A549 (cell line): ENCODE measurements at regions not wholly inside any gene's neighbourhood (a gene's known extent, or its start where the extent isn't known, plus 50 kb on each side); places are given as distances from the start of the nearest gene placed in this dataset.

ENCODE experiments used
- ATAC-seq, 2 experiments: fragments of 200-7000 bp in 1 of 2; fragments of >200 bp in 1 of 2; cut with Nextera tagmentation in 1 of 2; cut with Tn5 transposase in 1 of 2; 3 replicates each; pipeline versions ENCODE4 v1.8.0 to v1.9.1; 2018 to 2020; ENCODE audit warnings: mild to moderate bottlenecking in 1 of 2, moderate library complexity in 1 of 2
- CTCF ChIA-PET: fragments of 300-600 bp; sonication (Branson Sonifier 250); formaldehyde crosslinking; extraction: SDS; loops from one replicate; lab custom pipeline; 2021; ENCODE audit warnings: antibody characterized with exemption, inconsistent platforms; lab: Yijun Ruan, JAX
- POLR2A ChIA-PET: fragments of 350-600 bp; formaldehyde crosslinking; extraction: SDS; loops from one replicate; lab custom pipeline; 2021; ENCODE audit warnings: antibody characterized with exemption, inconsistent platforms; lab: Yijun Ruan, JAX
- DNase-seq, 2 experiments: peaks; one replicate each; pipeline versions ENCODE4 v3.0.0 to v3.0.0-alpha.2; 2011 to 2016; ENCODE audit warnings: low read depth in 1 of 2, low spot score in 1 of 2
- FAIRE-seq: peaks from 2 replicates; lab custom pipeline; 2011; peaks lifted over from hg19 to GRCh38; lab: Jason Lieb, UNC
- H3K27ac ChIP-seq, 2 experiments: fragments of >200 bp; sonication (Bioruptor Twin); formaldehyde crosslinking; 3 replicates each; pipeline ENCODE4 v1.5.1; 2016 to 2017
- H3K4me1 ChIP-seq: fragments of >200 bp; sonication (Bioruptor Twin); formaldehyde crosslinking; 3 replicates; pipeline ENCODE4 v1.6.1; 2016
- H3K4me2 ChIP-seq: fragments of >200 bp; sonication (Bioruptor Twin); formaldehyde crosslinking; 3 replicates; pipeline ENCODE4 v1.6.1; 2016
- H3K4me3 ChIP-seq: fragments of >200 bp; sonication (Bioruptor Twin); formaldehyde crosslinking; 3 replicates; pipeline ENCODE4 v1.5.1; 2016
- H3K9me3 ChIP-seq: fragments of >200 bp; sonication (Bioruptor Twin); formaldehyde crosslinking; 3 replicates; pipeline ENCODE4 v1.6.1; 2016
- CBX2 ChIP-seq: fragments of 200-600 bp; sonication (generic); IDR thresholded peaks from 2 replicates; pipeline ENCODE4 v1.6.1; 2016; ENCODE audit warnings: low read depth, mild to moderate bottlenecking, borderline replicate concordance
- CHD4 ChIP-seq: fragments of 200-600 bp; sonication (generic); IDR thresholded peaks from 2 replicates; pipeline ENCODE4 v1.6.1; 2016; ENCODE audit warnings: antibody characterized with exemption, mild to moderate bottlenecking, borderline replicate concordance
- E2F6 ChIP-seq: IDR thresholded peaks from 2 replicates; pipeline ENCODE4 v1.6.1; 2012; ENCODE audit warnings: low read depth, borderline replicate concordance
- EHF ChIP-seq: fragments of 250-450 bp; sonication (Bioruptor Pico); IDR thresholded peaks from 2 replicates; pipeline ENCODE4 v1.5.0; 2020; ENCODE audit warnings: mild to moderate bottlenecking
- EHMT2 ChIP-seq: fragments of 200-600 bp; sonication (generic); IDR thresholded peaks from 2 replicates; pipeline ENCODE4 v1.6.1; 2016; ENCODE audit warnings: antibody characterized with exemption, low read depth, mild to moderate bottlenecking, moderate library complexity
- EP300 ChIP-seq, 2 experiments: fragments of >200 bp; sonication (Bioruptor Twin); formaldehyde crosslinking; IDR thresholded peaks; 2 replicates in 1 of 2; 3 replicates in 1 of 2; pipeline ENCODE4 v1.6.1; 2016 to 2017
- FOSB ChIP-seq: fragments of 250-450 bp; sonication (Bioruptor Pico); IDR thresholded peaks from 2 replicates; pipeline ENCODE4 v1.5.0; 2020; ENCODE audit warnings: mild to moderate bottlenecking, moderate library complexity
- FOXS1 ChIP-seq: fragments of 250-450 bp; sonication (Bioruptor Pico); IDR thresholded peaks from 2 replicates; pipeline ENCODE4 v1.5.0; 2020; ENCODE audit warnings: mild to moderate bottlenecking, moderate library complexity
- GATA3 ChIP-seq: IDR thresholded peaks from 2 replicates; pipeline ENCODE4 v1.6.1; 2012; ENCODE audit warnings: borderline replicate concordance
- HDAC2 ChIP-seq: fragments of 200-600 bp; sonication (generic); IDR thresholded peaks from 2 replicates; pipeline ENCODE4 v1.6.1; 2016
- HES2 ChIP-seq: fragments of >200 bp; sonication (Bioruptor Twin); formaldehyde crosslinking; IDR thresholded peaks from 2 replicates; pipeline ENCODE4 v1.6.1; 2016
- HMGXB4 ChIP-seq: fragments of 250-450 bp; sonication (Bioruptor Pico); IDR thresholded peaks from 2 replicates; pipeline ENCODE4 v1.5.0; 2021; ENCODE audit warnings: mild to moderate bottlenecking, moderate library complexity, borderline replicate concordance
- HOXB5 ChIP-seq: fragments of 250-450 bp; sonication (Bioruptor Pico); IDR thresholded peaks from 2 replicates; pipeline ENCODE4 v1.5.0; 2020; ENCODE audit warnings: mild to moderate bottlenecking, moderate library complexity
- JUNB ChIP-seq: fragments of >200 bp; sonication (Bioruptor Twin); formaldehyde crosslinking; IDR thresholded peaks from 2 replicates; pipeline ENCODE4 v1.6.1; 2016
- KDM5A ChIP-seq: fragments of 200-600 bp; sonication (generic); IDR thresholded peaks from 2 replicates; pipeline ENCODE4 v1.6.1; 2016; ENCODE audit warnings: antibody characterized with exemption, mild to moderate bottlenecking
- POLR2A ChIP-seq: IDR thresholded peaks from 2 replicates; pipeline ENCODE4 v1.6.1; 2012; ENCODE audit warnings: mild to moderate bottlenecking, low read length
- POLR2AphosphoS2 ChIP-seq: conservative IDR thresholded peaks from 2 replicates; pipeline ENCODE4 v1.6.1; 2012; ENCODE audit warnings: low read length, improper control_type of control experiment, inconsistent platforms
- RCOR1 ChIP-seq: fragments of 150-350 bp; IDR thresholded peaks from 2 replicates; pipeline ENCODE4 v1.6.1; 2014; ENCODE audit warnings: antibody characterized with exemption, low read length, low read depth
- TFCP2L1 ChIP-seq: fragments of 250-450 bp; sonication (Bioruptor Pico); IDR thresholded peaks from 2 replicates; pipeline ENCODE4 v1.5.0; 2021; ENCODE audit warnings: mild to moderate bottlenecking
- ZNF302 ChIP-seq: fragments of 250-450 bp; sonication (Bioruptor Pico); IDR thresholded peaks from 2 replicates; pipeline ENCODE4 v1.9.0; 2021; ENCODE audit warnings: inconsistent platforms, mild to moderate bottlenecking, moderate library complexity
- WGBS: methylation state at CpG from one replicate; pipeline ENCODE4 v1.1.6; 2017; ENCODE audit errors: missing lambda C conversion rate; 5-methylcytosine and 5-hydroxymethylcytosine counted together
- TF ChIP-seq, protein P1 (sequence below): fragments of 250-450 bp; sonication (Bioruptor Pico); IDR thresholded peaks from 2 replicates; pipeline ENCODE4 v1.5.0; 2020; ENCODE audit warnings: low read depth, mild to moderate bottlenecking, moderate library complexity

GRCh38 chr7:45993621-45994020 lies 72.5 kb upstream of the IGFBP3 start:
- H3K4me1 ChIP-seq: peaks cover 3% of the 10 kb centered on the region; the same call in 1 of the 3 replicates
- FAIRE-seq (no peak), ATAC-seq (no peak), DNase-seq (no peak)
- peaks cover 30% of the 10 kb centered on the region for H3K9me3 ChIP-seq
- POLR2A ChIA-PET: no interaction called here
- TF ChIP-seq EP300 (IDR thresholded peaks at IDR 0.05) (no peak), HES2 (no peak)
- H3K27ac ChIP-seq: no peak overlapping the region
- no peak overlapping the region for H3K4me2 ChIP-seq
- no peak overlapping the region for H3K4me3 ChIP-seq
- CTCF ChIA-PET: interaction anchor here (1.1 to 2.0 kb wide), 2 partner anchors 70 to 72 kb away, joined by 4 to 7 read pairs; partner anchors contain the start of gene IGFBP3

DNA sequence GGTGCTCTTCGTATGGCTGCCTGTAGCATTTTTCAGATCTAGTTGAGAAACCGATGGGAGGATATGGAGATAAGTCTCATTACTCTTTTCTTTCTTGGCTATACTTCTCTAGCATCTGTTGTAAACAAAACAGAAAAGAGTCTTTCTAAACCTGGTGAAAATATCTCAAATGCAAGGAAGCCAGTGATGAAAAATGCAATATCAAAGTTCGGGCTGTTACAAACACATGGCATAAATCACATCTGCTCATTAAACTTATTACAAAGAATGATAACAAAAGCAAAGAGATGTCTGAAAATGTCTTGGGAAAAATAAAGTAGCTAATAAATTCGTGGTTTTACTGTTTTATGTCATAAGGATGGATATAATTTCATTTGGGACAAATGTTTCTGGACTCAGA lies 71.8 kb upstream of the IGFBP3 start:
- 69% methylated on average over 4 of the region's 4 CpGs for WGBS
- no peak for TF ChIP-seq FOXS1 (CRISPR knock-in tag)
- no peak for TF ChIP-seq CHD4
- no peak for TF ChIP-seq EHF
- no peak for TF ChIP-seq FOSB
- no peak for TF ChIP-seq HOXB5 (CRISPR knock-in tag)
- TF ChIP-seq HMGXB4 (CRISPR knock-in tag): no peak
- TF ChIP-seq GATA3: no peak
- TF ChIP-seq POLR2A: no peak
- no peak for TF ChIP-seq POLR2AphosphoS2
- no peak for TF ChIP-seq HDAC2
- TF ChIP-seq JUNB: no peak
- no peak for TF ChIP-seq RCOR1
- TF ChIP-seq EHMT2: no peak
- no peak for TF ChIP-seq KDM5A
- no peak for TF ChIP-seq TFCP2L1 (CRISPR knock-in tag)
- TF ChIP-seq, protein P1, sequence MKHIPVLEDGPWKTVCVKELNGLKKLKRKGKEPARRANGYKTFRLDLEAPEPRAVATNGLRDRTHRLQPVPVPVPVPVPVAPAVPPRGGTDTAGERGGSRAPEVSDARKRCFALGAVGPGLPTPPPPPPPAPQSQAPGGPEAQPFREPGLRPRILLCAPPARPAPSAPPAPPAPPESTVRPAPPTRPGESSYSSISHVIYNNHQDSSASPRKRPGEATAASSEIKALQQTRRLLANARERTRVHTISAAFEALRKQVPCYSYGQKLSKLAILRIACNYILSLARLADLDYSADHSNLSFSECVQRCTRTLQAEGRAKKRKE (CRISPR knock-in tag): no peak
- TF ChIP-seq ZNF302 (CRISPR knock-in tag): no peak
- TF ChIP-seq, all 56 proteins: peak for 0

DNA sequence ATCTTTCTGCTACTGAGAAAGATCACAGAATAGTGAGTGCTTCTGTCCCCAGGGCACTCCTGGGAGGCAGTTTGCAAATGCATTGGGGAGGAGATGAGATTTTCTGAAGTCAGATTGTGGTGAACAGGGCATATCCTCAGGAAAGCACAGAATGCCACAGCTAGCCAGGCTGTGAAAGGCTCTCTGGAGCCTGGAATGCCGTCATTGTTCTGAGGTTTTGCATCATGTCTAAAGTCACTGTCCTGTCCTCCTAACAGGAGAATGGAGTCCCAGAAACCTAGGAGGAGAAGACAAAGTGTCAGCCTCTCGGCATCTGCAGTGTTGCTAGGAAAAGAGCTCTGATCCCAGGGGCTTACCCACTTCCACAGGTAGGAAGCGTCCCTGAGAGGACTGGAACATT lies 69.2 kb upstream of the IGFBP3 start:
- Histone ChIP-seq H3K4me1 (peaks cover 16% of the 10 kb centered on the region; the same call in 1 of the 3 replicates), H3K4me3 (no peak overlapping the region), H3K4me2 (no peak overlapping the region)
- DNase-seq (no peak), ATAC-seq (no peak; a peak in 1 of 6 replicates)
- CTCF ChIA-PET: interaction anchor here (1.2 to 2.7 kb wide), 2 partner anchors 56 to 67 kb away, joined by 3 to 8 read pairs; no protein-coding TSS in a partner anchor
- WGBS: 91% methylated on average over 3 of the region's 3 CpGs
- TF ChIP-seq EHMT2 (no peak), HMGXB4 (CRISPR knock-in tag) (no peak), CBX2 (no peak), ZNF302 (CRISPR knock-in tag) (no peak), POLR2AphosphoS2 (no peak), E2F6 (no peak), FOSB (no peak)
- TF ChIP-seq, all 56 proteins: peak for 0
- peak overlapping the region in 1 of 2 experiments; percentile 21; a peak in 1 of 6 replicates for H3K27ac ChIP-seq
- 0 out of 3 replicates have a peak, but pooled peaks cover 7% of the 10 kb centered on the region for H3K9me3 ChIP-seq
- POLR2A ChIA-PET: no interaction called here
- no peak for FAIRE-seq

More for the DNA sequence above, 71.8 kb upstream of the IGFBP3 start:
- POLR2A ChIA-PET: no interaction called here
- Histone ChIP-seq H3K27ac (no peak overlapping the region), H3K4me3 (no peak overlapping the region), H3K4me2 (no peak overlapping the region), H3K9me3 (peaks cover 26% of the 10 kb centered on the region), H3K4me1 (peaks cover 8% of the 10 kb centered on the region; the same call in 1 of the 3 replicates)
- FAIRE-seq (no peak), DNase-seq (no peak), ATAC-seq (no peak)
- CTCF ChIA-PET: no interaction called here
